ENCODE measurements at regions not wholly inside any gene's neighbourhood (a gene's known extent, or its start where the extent isn't known, plus 50 kb on each side); places are given as distances from the start of the nearest gene placed in this dataset.

GRCh38 chr11:23111527-23111926 lies 251.3 kb upstream of the CCDC179 start:
- Mint-ChIP-seq H3K27ac (no peak overlapping the region), H3K9me3 (peaks cover under 1 to 1% of the 10 kb centered on the region in 2 donors), H3K36me3 (peaks cover 0 to 2% of the 10 kb centered on the region in 2 donors)
- ATAC-seq (no peak), DNase-seq (ENCODE audit: low spot score in 2 of 2) (no peak)

- ATAC-seq (no peak), DNase-seq (ENCODE audit: low spot score in 2 of 2) (no peak)
- H3K27ac Mint-ChIP-seq: no peak overlapping the region
- peaks cover 0 to 6% of the 10 kb centered on the region in 2 donors for H3K36me3 Mint-ChIP-seq
- peaks cover 5 to 6% of the 10 kb centered on the region in 2 donors for H3K9me3 Mint-ChIP-seq
Measured at GRCh38 chr11:23112390-23112789, 252.1 kb upstream of the CCDC179 start.

- DNase-seq (ENCODE audit: low spot score in 2 of 2) (no peak), ATAC-seq (no peak)
- peaks cover 0 to 6% of the 10 kb centered on the region in 2 donors for H3K36me3 Mint-ChIP-seq
- peaks cover 5 to 8% of the 10 kb centered on the region in 2 donors for H3K9me3 Mint-ChIP-seq
- no peak overlapping the region for H3K27ac Mint-ChIP-seq
Measured at GRCh38 chr11:23112987-23113886, 253.0 kb upstream of the CCDC179 start.

- Mint-ChIP-seq H3K27ac (no peak overlapping the region), H3K9me3 (peaks cover 5 to 8% of the 10 kb centered on the region in 2 donors), H3K36me3 (peaks cover 0 to 6% of the 10 kb centered on the region in 2 donors)
- DNase-seq (ENCODE audit: low spot score in 2 of 2) (no peak), ATAC-seq (no peak)
Measured at GRCh38 chr11:23113887-23114216, 253.6 kb upstream of the CCDC179 start.

- H3K27ac Mint-ChIP-seq: no peak overlapping the region
- H3K36me3 Mint-ChIP-seq: no peaks in the 10 kb centered on the region
- ATAC-seq (no peak), DNase-seq (ENCODE audit: low spot score in 2 of 2) (no peak)
- H3K9me3 Mint-ChIP-seq: no peaks in the 10 kb centered on the region
Measured at GRCh38 chr11:23123753-23124152, 263.5 kb upstream of the CCDC179 start.

GRCh38 chr11:23124249-23124648 lies 264.0 kb upstream of the CCDC179 start:
- H3K9me3 Mint-ChIP-seq: peaks cover 0 to 3% of the 10 kb centered on the region in 2 donors
- ATAC-seq: no peak
- DNase-seq (ENCODE audit: low spot score in 2 of 2): no peak
- H3K27ac Mint-ChIP-seq: no peak overlapping the region
- no peaks in the 10 kb centered on the region for H3K36me3 Mint-ChIP-seq

GRCh38 chr11:23124996-23125395 lies 264.7 kb upstream of the CCDC179 start:
- H3K36me3 Mint-ChIP-seq: no peaks in the 10 kb centered on the region
- ATAC-seq: no peak
- DNase-seq (ENCODE audit: low spot score in 2 of 2): no peak
- H3K9me3 Mint-ChIP-seq: peaks cover 0 to 3% of the 10 kb centered on the region in 2 donors
- H3K27ac Mint-ChIP-seq: no peak overlapping the region

- DNase-seq (ENCODE audit: low spot score in 2 of 2) (no peak), ATAC-seq (no peak)
- no peak overlapping the region for H3K27ac Mint-ChIP-seq
- H3K36me3 Mint-ChIP-seq: peaks cover 0 to 8% of the 10 kb centered on the region in 2 donors
- H3K9me3 Mint-ChIP-seq: peaks cover 3 to 11% of the 10 kb centered on the region in 2 donors
Measured at GRCh38 chr11:23127706-23128105, 267.4 kb upstream of the CCDC179 start.

GRCh38 chr11:23134627-23135026 lies 274.4 kb upstream of the CCDC179 start:
- no peak for DNase-seq (ENCODE audit: low spot score in 2 of 2)
- Mint-ChIP-seq H3K27ac (no peak overlapping the region), H3K36me3 (peaks cover 0 to 20% of the 10 kb centered on the region in 2 donors), H3K9me3 (peaks cover 10 to 11% of the 10 kb centered on the region in 2 donors)
- no peak for ATAC-seq

GRCh38 chr11:23138761-23139160 lies 278.5 kb upstream of the CCDC179 start:
- ATAC-seq (no peak), DNase-seq (ENCODE audit: low spot score in 2 of 2) (no peak)
- Mint-ChIP-seq H3K27ac (no peak overlapping the region), H3K36me3 (peaks cover 0 to 3% of the 10 kb centered on the region in 2 donors), H3K9me3 (peaks cover 0 to 5% of the 10 kb centered on the region in 2 donors)

GRCh38 chr11:23143022-23143421 lies 282.7 kb upstream of the CCDC179 start:
- H3K36me3 Mint-ChIP-seq: no peaks in the 10 kb centered on the region
- H3K9me3 Mint-ChIP-seq: peaks cover 0 to 5% of the 10 kb centered on the region in 2 donors
- no peak for ATAC-seq
- H3K27ac Mint-ChIP-seq: no peak overlapping the region
- DNase-seq (ENCODE audit: low spot score in 2 of 2): no peak

- DNase-seq (ENCODE audit: low spot score in 2 of 2): no peak
- no peaks in the 10 kb centered on the region for H3K36me3 Mint-ChIP-seq
- H3K27ac Mint-ChIP-seq: no peak overlapping the region
- no peak for ATAC-seq
- no peaks in the 10 kb centered on the region for H3K9me3 Mint-ChIP-seq
Measured at GRCh38 chr11:23151819-23152218, 291.5 kb upstream of the CCDC179 start.

GRCh38 chr11:23155503-23155902 lies 295.2 kb upstream of the CCDC179 start:
- no peaks in the 10 kb centered on the region for H3K36me3 Mint-ChIP-seq
- DNase-seq (ENCODE audit: low spot score in 2 of 2) (no peak), ATAC-seq (no peak)
- H3K9me3 Mint-ChIP-seq: no peaks in the 10 kb centered on the region
- H3K27ac Mint-ChIP-seq: no peak overlapping the region

GRCh38 chr11:23164022-23164421 lies 303.7 kb upstream of the CCDC179 start:
- ATAC-seq: no peak
- H3K27ac Mint-ChIP-seq: no peak overlapping the region
- H3K9me3 Mint-ChIP-seq: no peaks in the 10 kb centered on the region
- no peak for DNase-seq (ENCODE audit: low spot score in 2 of 2)
- no peaks in the 10 kb centered on the region for H3K36me3 Mint-ChIP-seq

- no peak for DNase-seq (ENCODE audit: low spot score in 2 of 2)
- H3K9me3 Mint-ChIP-seq: no peaks in the 10 kb centered on the region
- no peak for ATAC-seq
- H3K36me3 Mint-ChIP-seq: no peaks in the 10 kb centered on the region
- no peak overlapping the region for H3K27ac Mint-ChIP-seq
Measured at GRCh38 chr11:23166376-23166775, 306.1 kb upstream of the CCDC179 start.

GRCh38 chr11:23179609-23180008 lies 319.3 kb upstream of the CCDC179 start:
- Mint-ChIP-seq H3K36me3 (no peaks in the 10 kb centered on the region), H3K9me3 (peaks cover 5 to 7% of the 10 kb centered on the region in 2 donors), H3K27ac (no peak overlapping the region)
- DNase-seq (ENCODE audit: low spot score in 2 of 2) (no peak), ATAC-seq (no peak)

GRCh38 chr11:23181022-23181807 lies 320.9 kb upstream of the CCDC179 start:
- ATAC-seq: no peak
- DNase-seq (ENCODE audit: low spot score in 2 of 2): no peak
- Mint-ChIP-seq H3K36me3 (no peaks in the 10 kb centered on the region), H3K27ac (no peak overlapping the region), H3K9me3 (peaks cover 0 to 4% of the 10 kb centered on the region in 2 donors)

All from activated naive CD4-positive, alpha-beta T cell treated with anti-CD3 and anti-CD28 coated beads, Interleukin-2, amount 50 U/mL, for 72 hours (primary cell).